Activated effector memory CD4-positive, alpha-beta T cell treated with anti-CD3 and anti-CD28 coated beads, Interleukin-2, amount 50 U/mL, for 16 hours (primary cell): ENCODE measurements at regions not wholly inside any gene's neighbourhood (a gene's known extent, or its start where the extent isn't known, plus 50 kb on each side); places are given as distances from the start of the nearest gene placed in this dataset.
"Not testable (repeated sequence)": the region's sequence is repeated elsewhere in the genome, so short reads cannot be mapped to it uniquely, and the experiment has no call there.

Experiments used
- DNase-seq: peaks from one replicate; pipeline ENCODE4 v3.0.0-alpha.2; 2020

DNA sequence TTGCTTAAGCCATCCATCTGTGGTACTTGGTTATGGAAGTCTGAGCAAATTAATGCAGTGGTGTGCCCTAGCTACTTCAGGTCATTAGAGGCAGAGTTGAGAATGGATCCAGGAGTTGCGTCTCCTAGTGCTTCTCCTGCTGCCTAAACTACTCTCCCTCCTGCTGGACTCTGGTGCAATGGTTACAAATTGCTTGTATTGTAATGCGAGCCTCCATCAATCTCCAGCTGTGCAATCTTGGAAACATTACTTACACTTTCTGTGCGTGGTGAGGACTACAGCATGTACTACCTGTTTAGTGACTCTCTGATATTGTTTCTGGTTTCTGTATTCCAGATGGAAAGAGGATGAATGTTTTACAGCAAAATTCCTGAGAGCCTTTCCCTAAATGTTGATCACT lies 119.0 kb upstream of the CYRIA start:
- DNase-seq = no peak

GRCh38 chr2:16777123-16777870 lies 111.7 kb upstream of the CYRIA start:
- DNase-seq = no peak

- no peak for DNase-seq
These were observed 110.2 kb upstream of the CYRIA start for GRCh38 chr2:16775899-16776231.

GRCh38 chr2:16774980-16775898 lies 109.6 kb upstream of the CYRIA start:
- no peak for DNase-seq

DNA sequence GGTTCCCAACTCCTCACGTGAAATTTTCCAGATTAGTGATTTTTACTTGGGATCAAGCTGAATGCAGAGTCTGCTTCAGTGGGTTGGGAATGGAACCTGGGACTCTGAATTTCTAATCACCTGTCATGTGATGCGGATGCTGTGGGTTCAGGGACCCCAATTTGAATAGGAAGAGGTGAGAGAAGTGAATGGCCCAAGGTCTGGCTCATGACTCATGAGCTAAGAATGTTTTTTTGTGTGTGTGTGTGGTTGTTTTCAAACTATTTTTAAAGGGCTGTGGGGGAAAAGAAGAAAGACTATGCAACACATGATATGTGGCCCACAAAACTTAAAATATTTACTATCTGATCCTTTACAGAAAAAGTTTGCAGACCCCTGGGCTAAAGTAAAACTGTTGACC lies 108.5 kb upstream of the CYRIA start:
- no peak for DNase-seq

DNA sequence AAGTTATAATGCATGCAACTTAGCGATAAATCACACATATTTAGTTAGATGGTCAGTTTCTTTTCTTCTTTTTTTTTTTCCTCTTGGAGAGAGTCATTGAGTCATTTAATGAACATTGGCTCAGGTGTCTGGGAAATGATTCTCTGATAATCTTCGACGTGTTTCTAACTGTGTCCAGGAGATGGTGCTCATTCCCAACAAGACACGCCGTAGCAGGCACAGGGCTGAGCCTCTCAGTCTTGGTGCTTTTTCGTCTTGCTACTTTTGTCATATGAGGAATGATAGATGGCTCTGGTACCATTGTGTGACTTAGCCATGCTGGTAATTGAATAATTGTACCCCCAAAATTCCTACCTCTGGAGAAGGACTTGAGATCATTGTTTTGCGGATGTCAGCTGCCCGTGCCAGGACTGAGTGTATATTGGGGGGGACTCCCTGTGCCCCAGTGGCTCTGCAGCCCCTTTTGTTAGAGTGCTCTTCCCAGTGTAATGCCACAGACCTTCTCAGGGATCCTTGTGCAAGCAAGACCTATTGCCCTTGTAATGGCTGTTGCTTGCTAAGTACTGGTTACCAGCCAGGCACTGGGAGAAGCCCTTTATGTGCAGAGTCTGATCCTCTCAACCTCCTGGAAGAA lies 107.6 kb upstream of the CYRIA start:
- no peak for DNase-seq

DNA sequence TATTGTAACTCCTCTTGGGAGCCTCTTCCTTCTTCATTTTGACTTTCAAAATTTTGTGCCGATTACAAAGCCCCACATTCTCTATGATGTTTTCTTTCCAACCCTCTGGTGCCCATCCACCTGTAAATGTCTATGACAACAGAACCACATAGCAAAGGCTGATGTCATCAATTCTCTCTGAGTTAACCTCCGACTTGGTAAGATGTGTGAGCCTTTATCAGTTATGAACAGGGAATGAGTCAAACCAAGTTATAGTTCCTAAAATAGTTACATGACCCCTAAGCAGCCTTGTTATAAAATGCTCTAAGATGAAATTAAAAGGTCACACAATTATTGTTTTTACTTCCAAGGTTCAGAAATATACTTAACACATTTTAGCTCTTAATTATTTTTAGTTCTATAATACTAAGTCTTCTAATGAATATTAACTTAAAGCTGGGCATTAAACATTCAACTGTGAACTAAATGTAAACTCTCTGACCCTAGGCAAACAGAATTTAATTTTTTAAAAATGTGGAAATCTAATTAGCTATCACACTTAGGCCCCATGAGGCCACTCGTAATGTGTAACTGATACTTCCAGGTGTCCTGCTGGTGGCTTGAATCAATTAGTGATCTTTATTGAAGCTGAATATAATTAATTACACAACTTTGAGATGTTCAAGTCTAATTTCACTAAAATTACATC lies 102.3 kb upstream of the CYRIA start:
- no peak for DNase-seq

DNA sequence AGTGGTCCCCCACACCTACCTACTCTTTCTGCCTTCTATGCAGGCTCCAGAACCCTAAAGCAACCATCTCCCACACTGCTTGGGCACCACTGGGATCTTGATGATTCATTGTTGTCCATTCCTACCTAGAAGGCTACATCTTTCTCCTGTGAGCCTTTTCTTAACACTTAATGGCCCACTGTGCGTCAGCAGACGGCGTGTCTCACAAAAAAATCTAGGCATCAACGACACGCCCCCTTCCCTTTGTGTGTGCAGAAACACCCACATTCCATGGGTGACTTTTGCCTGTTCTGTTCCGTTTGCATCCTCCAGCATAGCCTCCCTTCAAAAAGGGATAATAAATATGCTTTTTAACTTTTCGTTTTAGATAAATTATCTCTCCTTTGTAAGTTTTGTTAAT lies 99.7 kb upstream of the CYRIA start:
- no peak for DNase-seq

DNA sequence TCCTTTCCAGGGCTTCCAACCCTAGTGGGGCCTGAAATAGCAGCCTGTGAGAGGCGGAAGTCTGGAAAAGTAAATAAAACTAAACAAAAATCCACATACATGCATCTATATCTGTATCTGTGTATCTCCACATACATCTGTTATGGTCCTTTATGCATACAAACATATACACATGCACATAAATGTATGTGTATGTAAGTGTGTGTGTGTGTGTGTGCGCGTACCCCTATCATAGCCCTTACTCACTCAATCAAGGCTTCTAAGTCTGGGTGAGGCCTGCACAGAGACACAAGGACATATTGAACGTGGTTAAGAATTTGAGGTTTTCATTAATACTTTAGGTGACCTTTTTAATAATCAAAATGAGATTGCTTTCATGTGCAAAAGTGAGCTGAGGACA lies 98.9 kb upstream of the CYRIA start:
- DNase-seq = no peak

DNA sequence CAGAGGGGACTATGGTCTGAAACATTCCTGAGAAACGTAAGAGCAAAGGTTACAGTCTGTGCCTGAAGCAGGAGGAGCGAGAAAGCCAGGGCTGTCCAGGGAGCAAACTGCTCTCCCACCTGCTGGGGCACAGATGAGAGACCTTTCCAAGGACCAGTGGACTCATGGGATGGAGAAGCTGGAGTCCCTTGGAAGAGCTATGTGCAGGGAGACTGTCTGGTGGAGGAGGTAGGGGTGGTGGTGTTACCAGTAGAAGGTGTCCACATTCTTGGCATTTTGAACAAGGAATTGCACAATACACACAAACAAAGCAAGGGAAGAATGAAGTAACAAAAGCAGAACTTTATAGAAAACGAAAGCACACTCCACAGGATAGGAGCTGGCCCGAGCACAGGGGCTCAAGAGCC lies 97.9 kb upstream of the CYRIA start:
- no peak for DNase-seq

DNA sequence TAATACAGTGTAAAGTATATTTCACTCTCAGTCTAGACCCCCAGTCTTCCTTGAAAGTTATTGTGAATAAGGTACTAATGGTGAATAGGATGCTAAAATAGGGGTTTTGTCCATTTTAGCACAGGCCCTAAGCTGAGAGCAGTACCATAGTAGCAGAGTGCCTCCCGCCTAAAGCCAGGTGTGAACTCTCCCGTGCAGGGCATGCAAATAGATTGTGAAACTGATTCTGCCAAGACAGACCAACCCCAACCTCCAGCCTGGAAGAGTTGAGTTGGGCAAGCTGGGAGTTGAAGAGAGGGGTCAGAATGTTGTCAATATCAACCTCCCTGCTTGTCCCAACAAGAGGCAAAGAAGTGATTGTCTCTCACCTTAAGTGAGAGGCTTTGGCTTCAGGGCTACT lies 97.4 kb upstream of the CYRIA start:
- no peak for DNase-seq

GRCh38 chr2:16760426-16760825 lies 94.8 kb upstream of the CYRIA start:
- DNase-seq = no peak

GRCh38 chr2:16756831-16757644 lies 91.4 kb upstream of the CYRIA start:
- DNase-seq = peak; percentile 83

- DNase-seq = no peak
These were observed 89.8 kb upstream of the CYRIA start for GRCh38 chr2:16755442-16755841.

DNA sequence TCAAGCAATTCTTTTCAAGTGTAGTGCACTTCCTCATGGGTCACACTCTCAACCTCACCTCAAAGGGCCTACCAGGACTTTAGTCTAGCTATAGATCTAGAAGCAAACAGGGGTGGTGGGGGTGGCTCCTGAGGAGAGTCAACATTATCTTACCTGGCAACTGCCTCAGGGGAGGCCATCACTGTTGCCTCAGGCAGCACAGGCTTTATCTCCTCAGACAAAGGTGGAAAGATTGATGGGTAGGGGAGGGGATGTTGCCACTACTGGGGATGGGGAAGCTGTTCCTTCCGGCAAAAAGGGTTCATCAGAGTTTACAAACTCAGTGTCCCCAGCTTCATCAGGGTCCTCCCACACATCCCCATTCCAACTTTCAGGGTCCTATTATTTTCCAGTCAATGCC lies 87.4 kb upstream of the CYRIA start:
- DNase-seq = not testable (repeated sequence)

- DNase-seq = not testable (repeated sequence)
These were observed 85.2 kb upstream of the CYRIA start for GRCh38 chr2:16750925-16751214.

GRCh38 chr2:16750175-16750924 lies 84.7 kb upstream of the CYRIA start:
- no peak for DNase-seq

DNA sequence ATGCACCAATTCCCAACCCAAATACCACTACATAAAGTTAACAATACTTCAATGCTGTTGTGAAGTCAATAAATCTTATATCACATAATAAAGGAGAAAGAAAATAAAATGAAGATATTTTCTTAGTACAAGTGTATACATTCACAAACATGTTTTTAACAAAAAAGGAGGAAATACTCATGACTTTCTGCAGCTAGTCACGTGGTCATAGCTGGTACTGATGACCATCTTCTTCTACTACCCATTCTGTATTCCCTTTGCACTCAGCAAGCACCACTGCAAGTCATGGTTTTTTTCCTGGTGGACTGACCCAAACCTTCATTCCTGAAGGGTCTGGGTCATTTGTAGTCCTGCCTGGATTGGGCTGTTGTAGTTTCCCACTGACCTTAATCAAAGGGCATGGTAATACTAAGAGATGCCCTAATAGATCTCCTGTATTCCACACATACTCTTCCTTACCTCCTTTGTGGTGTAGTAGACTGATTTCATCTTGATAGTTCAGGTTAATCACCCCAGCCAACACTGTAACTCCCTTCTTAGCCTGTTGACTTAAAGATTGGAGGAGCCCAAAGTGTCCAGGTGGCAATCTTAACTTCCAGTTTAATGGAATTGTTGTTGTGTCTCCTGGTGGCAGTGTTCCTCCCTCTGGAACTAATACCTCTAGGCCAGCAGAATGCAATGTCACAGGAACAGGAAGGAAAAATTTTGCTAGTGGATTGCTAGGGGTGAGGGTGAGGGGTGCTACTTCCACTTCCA lies 83.1 kb upstream of the CYRIA start:
- not testable (repeated sequence) for DNase-seq

GRCh38 chr2:16747689-16748088 lies 82.1 kb upstream of the CYRIA start:
- DNase-seq = no peak

DNA sequence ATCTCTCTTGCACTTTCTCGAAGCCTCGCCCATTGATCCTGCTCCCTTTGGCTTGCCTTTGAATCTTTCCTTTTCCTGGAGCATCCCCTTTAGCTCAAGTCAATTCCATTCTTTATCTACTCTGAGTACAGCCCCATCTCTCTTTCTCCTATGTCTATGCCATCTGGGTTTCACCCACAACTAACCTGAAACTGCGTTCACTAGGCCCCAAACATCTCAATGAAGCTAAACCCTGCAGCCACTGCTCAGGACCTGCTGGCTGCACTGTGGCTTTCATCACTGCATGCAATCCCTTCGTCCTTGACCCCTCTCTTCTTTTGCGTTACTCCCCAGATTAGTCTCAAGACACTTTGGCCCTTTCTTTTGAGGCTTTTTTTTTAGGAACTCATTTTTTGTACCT lies 81.6 kb upstream of the CYRIA start:
- no peak for DNase-seq

- DNase-seq = no peak
These were observed 81.2 kb upstream of the CYRIA start for GRCh38 chr2:16746833-16747232.
